Activated naive CD8-positive, alpha-beta T cell treated with anti-CD3 and anti-CD28 coated beads, Interleukin-2, amount 50 U/mL, for 24 hours (primary cell): ENCODE measurements at regions not wholly inside any gene's neighbourhood (a gene's known extent, or its start where the extent isn't known, plus 50 kb on each side); places are given as distances from the start of the nearest gene placed in this dataset.

Experiments
- ATAC-seq: fragments of 150-1000 bp; cut with Tn5 transposase; one replicate; pipeline ENCODE4 v1.10.0; 2021
- DNase-seq: peaks from one replicate; pipeline ENCODE4 v3.0.0; 2021
- H3K27ac Mint-ChIP-seq: one replicate; pipeline ENCODE4 v1.8.0; 2021; ENCODE audit warnings: mild to moderate bottlenecking, mixed read lengths
- H3K27me3 Mint-ChIP-seq: one replicate; pipeline ENCODE4 v1.8.0; 2021; ENCODE audit warnings: mixed read lengths
- H3K36me3 Mint-ChIP-seq: one replicate; pipeline ENCODE4 v1.8.0; 2021; ENCODE audit warnings: low read depth, mixed read lengths
- H3K4me1 Mint-ChIP-seq: one replicate; pipeline ENCODE4 v1.8.0; 2021; ENCODE audit warnings: mixed read lengths
- H3K4me3 Mint-ChIP-seq: one replicate; pipeline ENCODE4 v1.8.0; 2021; ENCODE audit warnings: mild to moderate bottlenecking, moderate library complexity, mixed read lengths
- H3K9me3 Mint-ChIP-seq: one replicate; pipeline ENCODE4 v1.8.0; 2021; ENCODE audit warnings: mixed read lengths

GRCh38 chr3:76377074-76377473 lies 591.7 kb upstream of the ZNF717 start:
- Mint-ChIP-seq H3K27ac (no peak overlapping the region), H3K27me3 (no peaks in the 10 kb centered on the region), H3K36me3 (no peaks in the 10 kb centered on the region), H3K4me1 (no peaks in the 10 kb centered on the region), H3K4me3 (no peak overlapping the region), H3K9me3 (peaks cover 20% of the 10 kb centered on the region)
- DNase-seq (no peak), ATAC-seq (no peak)

DNA sequence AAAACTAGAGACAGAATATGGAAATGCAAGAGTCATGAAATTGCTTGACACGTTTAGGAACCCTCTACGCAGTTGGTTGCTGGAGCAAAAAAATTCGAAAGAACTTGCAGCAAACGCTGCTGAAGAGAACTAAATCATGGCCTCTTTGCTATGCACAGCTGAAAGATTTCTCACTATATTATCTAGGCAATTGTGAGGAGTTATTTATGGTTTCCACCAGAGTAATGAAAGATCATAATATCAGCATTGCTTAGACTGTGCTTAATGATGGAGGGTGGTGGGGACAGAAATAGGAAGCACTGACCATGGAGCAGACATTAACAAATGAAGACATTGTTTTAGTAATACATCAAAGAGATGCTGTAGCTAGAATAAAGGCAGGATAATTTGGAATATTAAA lies 593.4 kb upstream of the ZNF717 start:
- Mint-ChIP-seq H3K4me1 (no peaks in the 10 kb centered on the region), H3K27ac (no peak overlapping the region), H3K36me3 (no peaks in the 10 kb centered on the region), H3K4me3 (no peak overlapping the region), H3K9me3 (peaks cover 20% of the 10 kb centered on the region), H3K27me3 (no peaks in the 10 kb centered on the region)
- no peak for ATAC-seq
- DNase-seq = no peak

- peaks cover 18% of the 10 kb centered on the region for H3K9me3 Mint-ChIP-seq
- no peaks in the 10 kb centered on the region for H3K27me3 Mint-ChIP-seq
- no peak overlapping the region for H3K4me3 Mint-ChIP-seq
- no peaks in the 10 kb centered on the region for H3K36me3 Mint-ChIP-seq
- H3K4me1 Mint-ChIP-seq = no peaks in the 10 kb centered on the region
- DNase-seq (no peak), ATAC-seq (no peak)
- no peak overlapping the region for H3K27ac Mint-ChIP-seq
Measured at GRCh38 chr3:76383781-76384180, 598.4 kb upstream of the ZNF717 start.

DNA sequence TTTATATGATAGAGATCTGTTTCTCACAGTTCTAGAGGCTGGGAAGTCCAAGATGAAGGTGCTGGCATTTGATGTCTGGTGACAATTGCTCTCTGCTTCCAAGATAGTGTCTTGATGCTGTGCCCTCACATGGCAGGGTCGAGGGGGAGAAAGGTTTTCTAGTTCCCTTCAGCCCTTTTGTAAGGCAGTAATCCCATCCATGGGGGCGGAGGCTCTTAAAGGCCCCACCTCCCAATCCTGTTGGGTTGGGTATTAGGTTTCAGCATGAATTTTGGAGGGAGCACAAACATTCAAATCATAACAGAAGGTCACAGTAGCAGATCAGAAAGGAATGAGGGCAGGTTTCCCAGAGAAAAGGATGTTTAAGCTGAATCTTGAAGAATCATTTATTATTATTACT lies 601.7 kb upstream of the ZNF717 start:
- no peak for DNase-seq
- Mint-ChIP-seq H3K9me3 (peaks cover 17% of the 10 kb centered on the region), H3K36me3 (no peaks in the 10 kb centered on the region), H3K4me3 (no peak overlapping the region), H3K27ac (no peak overlapping the region), H3K27me3 (no peaks in the 10 kb centered on the region), H3K4me1 (no peaks in the 10 kb centered on the region)
- no peak for ATAC-seq

DNA sequence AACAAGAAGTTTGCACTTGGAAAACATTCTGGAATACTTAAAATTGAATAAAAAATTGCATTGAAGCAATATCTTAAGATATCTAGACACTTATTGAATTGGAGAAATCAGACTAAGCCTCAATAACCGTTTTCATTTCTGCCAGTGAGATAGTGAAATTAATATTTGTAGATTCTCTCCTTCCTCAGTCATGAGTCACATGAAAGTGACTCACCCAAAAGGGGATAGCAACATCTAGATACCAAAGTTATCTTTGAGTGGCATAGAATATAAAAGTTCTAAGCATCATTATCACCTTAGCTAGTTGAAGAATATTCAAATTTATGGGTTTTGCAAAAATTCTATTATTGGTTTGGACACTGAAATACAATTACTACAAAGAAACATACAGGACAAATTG lies 614.8 kb upstream of the ZNF717 start:
- ATAC-seq (no peak), DNase-seq (no peak)
- Mint-ChIP-seq H3K4me1 (no peaks in the 10 kb centered on the region), H3K27me3 (no peaks in the 10 kb centered on the region), H3K4me3 (no peak overlapping the region), H3K9me3 (peaks cover 3% of the 10 kb centered on the region), H3K27ac (no peak overlapping the region), H3K36me3 (no peaks in the 10 kb centered on the region)

DNA sequence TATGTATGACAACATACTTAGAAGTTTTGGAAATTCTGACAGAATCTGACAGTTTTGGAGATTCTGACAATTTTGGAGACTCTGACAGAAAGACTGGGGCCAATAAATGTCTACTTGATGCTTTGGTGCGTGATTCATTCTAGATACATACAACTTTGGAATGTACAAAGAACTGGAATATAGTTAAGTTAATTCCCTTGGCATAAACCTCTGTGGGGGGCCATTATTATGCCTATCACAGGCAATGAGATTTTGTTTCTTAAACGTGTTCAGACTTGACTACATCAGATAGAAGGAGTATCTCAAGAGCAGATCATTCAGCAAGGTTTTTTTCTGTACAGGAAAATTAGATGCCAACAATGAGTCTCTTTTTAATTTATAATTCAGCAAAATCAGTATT lies 617.6 kb upstream of the ZNF717 start:
- Mint-ChIP-seq H3K36me3 (no peaks in the 10 kb centered on the region), H3K4me3 (no peak overlapping the region), H3K27ac (no peak overlapping the region), H3K9me3 (peaks cover 10% of the 10 kb centered on the region), H3K27me3 (no peaks in the 10 kb centered on the region), H3K4me1 (no peaks in the 10 kb centered on the region)
- DNase-seq = no peak
- no peak for ATAC-seq

DNA sequence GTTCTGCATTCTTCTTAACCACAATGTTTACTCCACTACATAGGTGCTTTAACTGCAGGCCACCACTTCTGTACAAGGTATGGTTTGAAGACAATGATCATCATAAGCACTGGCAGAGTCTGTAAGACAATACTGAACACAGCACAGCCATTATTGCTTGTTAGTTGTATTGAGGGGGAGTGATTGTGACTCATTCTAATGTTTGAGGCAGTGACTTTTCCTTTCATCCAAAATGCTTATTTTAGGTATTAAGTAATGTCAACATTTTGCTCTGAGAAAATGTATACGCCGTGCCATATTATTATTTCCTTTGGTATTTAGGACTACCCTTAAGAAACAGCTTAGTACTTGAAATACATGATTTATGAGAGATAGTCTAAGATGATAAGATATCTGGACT lies 618.2 kb upstream of the ZNF717 start:
- Mint-ChIP-seq H3K27me3 (no peaks in the 10 kb centered on the region), H3K4me1 (no peaks in the 10 kb centered on the region), H3K9me3 (peaks cover 10% of the 10 kb centered on the region), H3K4me3 (no peak overlapping the region), H3K36me3 (no peaks in the 10 kb centered on the region), H3K27ac (no peak overlapping the region)
- DNase-seq (no peak), ATAC-seq (no peak)

GRCh38 chr3:76405196-76405595 lies 619.8 kb upstream of the ZNF717 start:
- no peaks in the 10 kb centered on the region for H3K4me1 Mint-ChIP-seq
- no peaks in the 10 kb centered on the region for H3K27me3 Mint-ChIP-seq
- no peak for DNase-seq
- no peak overlapping the region for H3K4me3 Mint-ChIP-seq
- ATAC-seq = no peak
- H3K9me3 Mint-ChIP-seq = peaks cover 10% of the 10 kb centered on the region
- no peaks in the 10 kb centered on the region for H3K36me3 Mint-ChIP-seq
- no peak overlapping the region for H3K27ac Mint-ChIP-seq

- no peak for DNase-seq
- H3K36me3 Mint-ChIP-seq = no peaks in the 10 kb centered on the region
- H3K9me3 Mint-ChIP-seq = peaks cover 21% of the 10 kb centered on the region
- H3K4me1 Mint-ChIP-seq = no peaks in the 10 kb centered on the region
- no peak overlapping the region for H3K4me3 Mint-ChIP-seq
- no peaks in the 10 kb centered on the region for H3K27me3 Mint-ChIP-seq
- no peak for ATAC-seq
- no peak overlapping the region for H3K27ac Mint-ChIP-seq
Measured at GRCh38 chr3:76410762-76411281, 625.5 kb upstream of the ZNF717 start.

DNA sequence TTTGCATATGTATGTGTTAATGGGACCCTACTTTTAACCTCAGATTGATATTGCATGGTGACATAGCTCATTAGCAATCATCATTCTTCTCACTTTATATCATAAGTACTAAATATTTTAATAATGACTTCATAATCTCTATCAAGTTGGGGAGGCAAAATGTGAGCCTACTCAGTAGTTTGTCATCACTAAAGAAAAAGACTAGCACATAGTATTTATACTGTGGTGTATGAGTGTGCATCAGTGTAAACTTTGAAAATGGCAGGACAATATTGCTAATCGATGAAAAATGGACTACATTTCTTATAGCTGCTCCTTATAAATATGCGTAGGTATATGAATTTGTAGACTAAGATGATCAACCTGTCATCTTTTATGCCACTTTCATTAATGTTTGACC lies 624.5 kb upstream of the ROBO2 start:
- H3K9me3 Mint-ChIP-seq = peaks cover 14% of the 10 kb centered on the region
- ATAC-seq (no peak), DNase-seq (no peak)
- H3K27ac Mint-ChIP-seq = no peak overlapping the region
- no peaks in the 10 kb centered on the region for H3K27me3 Mint-ChIP-seq
- no peak overlapping the region for H3K4me3 Mint-ChIP-seq
- H3K36me3 Mint-ChIP-seq = no peaks in the 10 kb centered on the region
- H3K4me1 Mint-ChIP-seq = no peaks in the 10 kb centered on the region

DNA sequence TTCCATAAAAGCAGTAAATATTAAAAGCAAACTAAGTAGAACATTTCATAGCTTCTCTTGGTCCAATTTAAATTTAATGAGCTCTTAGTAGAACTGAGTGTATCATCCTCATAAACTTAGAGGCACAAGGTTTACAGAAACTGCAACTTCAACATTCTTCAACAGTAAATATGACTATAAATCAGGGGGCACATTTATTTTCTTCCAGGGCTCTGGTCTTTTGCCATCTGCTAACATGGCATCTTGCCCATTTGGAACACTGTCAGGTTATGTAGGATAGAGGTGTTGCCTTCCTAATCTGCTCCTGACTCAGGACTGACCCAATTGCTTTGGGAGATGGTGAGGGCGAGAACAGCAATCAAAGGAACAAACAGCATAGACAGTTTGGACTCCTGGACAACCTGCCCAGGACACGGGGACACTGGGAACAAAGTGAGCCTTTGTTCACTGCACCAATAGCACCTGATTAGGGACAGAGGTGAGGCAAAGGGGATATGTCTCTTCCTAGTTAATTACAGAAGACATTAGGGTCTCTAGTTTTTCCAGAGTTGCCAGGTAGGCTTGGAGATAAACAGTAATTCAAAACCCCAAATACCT lies 610.2 kb upstream of the ROBO2 start:
- no peak overlapping the region for H3K27ac Mint-ChIP-seq
- ATAC-seq (no peak), DNase-seq (no peak)
- H3K36me3 Mint-ChIP-seq = no peaks in the 10 kb centered on the region
- no peak overlapping the region for H3K4me3 Mint-ChIP-seq
- no peaks in the 10 kb centered on the region for H3K4me1 Mint-ChIP-seq
- H3K27me3 Mint-ChIP-seq = no peaks in the 10 kb centered on the region
- H3K9me3 Mint-ChIP-seq = peaks cover 15% of the 10 kb centered on the region

DNA sequence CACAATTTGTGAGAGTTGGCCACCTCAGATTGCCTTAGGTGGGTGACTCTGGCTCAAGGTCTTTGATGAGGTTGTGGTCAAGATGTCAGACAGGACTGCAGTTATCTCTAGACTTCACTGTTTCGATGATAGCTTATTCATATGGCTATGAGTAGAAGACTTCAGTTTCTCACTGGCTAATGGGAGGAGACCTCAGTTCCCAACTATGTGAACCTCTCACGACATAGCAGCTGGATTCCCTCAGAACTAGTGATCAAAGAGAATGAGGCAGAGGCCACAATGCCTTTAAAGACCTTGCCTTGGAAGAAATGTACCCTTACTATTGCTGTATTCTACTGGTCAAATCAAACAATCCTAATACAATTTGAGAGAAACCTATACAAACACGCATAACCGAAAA lies 607.5 kb upstream of the ROBO2 start:
- Mint-ChIP-seq H3K9me3 (peaks cover 5% of the 10 kb centered on the region), H3K4me3 (no peak overlapping the region), H3K27ac (no peak overlapping the region), H3K36me3 (no peaks in the 10 kb centered on the region), H3K27me3 (no peaks in the 10 kb centered on the region), H3K4me1 (no peaks in the 10 kb centered on the region)
- DNase-seq (no peak), ATAC-seq (no peak)

DNA sequence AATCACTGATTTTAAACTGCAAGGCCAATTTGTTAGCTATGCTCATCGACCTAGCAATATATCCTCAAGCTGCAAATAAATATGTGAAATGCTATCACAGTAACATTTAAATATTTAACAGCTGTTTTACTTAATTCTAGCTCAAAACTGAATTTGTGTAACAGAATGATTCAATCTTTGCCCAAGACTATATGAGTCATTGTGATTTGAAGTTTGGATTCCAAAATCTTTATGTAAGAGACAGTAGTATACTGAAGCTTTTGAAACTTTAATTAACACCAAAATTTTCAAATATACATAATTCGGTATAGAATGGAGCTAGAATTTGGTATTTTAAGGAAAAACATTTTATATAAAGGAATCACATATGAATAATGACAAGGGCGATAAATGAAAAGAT lies 603.0 kb upstream of the ROBO2 start:
- H3K4me3 Mint-ChIP-seq = no peak overlapping the region
- no peaks in the 10 kb centered on the region for H3K27me3 Mint-ChIP-seq
- H3K36me3 Mint-ChIP-seq = no peaks in the 10 kb centered on the region
- ATAC-seq (no peak), DNase-seq (no peak)
- H3K4me1 Mint-ChIP-seq = no peaks in the 10 kb centered on the region
- H3K27ac Mint-ChIP-seq = no peak overlapping the region
- H3K9me3 Mint-ChIP-seq = peaks cover 20% of the 10 kb centered on the region

DNA sequence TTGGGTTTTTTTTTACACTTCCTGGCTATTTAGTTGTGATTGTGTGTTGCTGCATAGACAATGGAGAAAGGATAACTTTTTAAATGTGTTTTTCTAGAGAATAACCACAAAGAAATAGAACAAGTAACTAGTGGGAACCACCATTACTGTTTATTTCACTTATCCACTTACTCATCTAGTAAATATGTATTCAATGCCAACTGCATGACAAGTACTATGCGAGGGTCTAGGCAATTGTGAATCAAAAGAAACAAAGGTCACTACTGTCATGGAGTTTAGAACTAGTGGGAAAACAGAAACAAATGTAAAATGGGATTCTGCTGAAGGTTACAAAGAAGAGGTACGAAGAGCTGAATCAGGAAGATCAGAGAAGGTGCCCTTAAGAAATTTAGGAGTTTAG lies 600.9 kb upstream of the ROBO2 start:
- ATAC-seq (no peak), DNase-seq (no peak)
- Mint-ChIP-seq H3K27me3 (no peaks in the 10 kb centered on the region), H3K4me3 (no peak overlapping the region), H3K36me3 (no peaks in the 10 kb centered on the region), H3K4me1 (no peaks in the 10 kb centered on the region), H3K27ac (no peak overlapping the region), H3K9me3 (peaks cover 19% of the 10 kb centered on the region)

GRCh38 chr3:76442374-76442915 lies 597.5 kb upstream of the ROBO2 start:
- Mint-ChIP-seq H3K4me3 (no peak overlapping the region), H3K36me3 (no peaks in the 10 kb centered on the region), H3K27ac (no peak overlapping the region), H3K4me1 (no peaks in the 10 kb centered on the region), H3K9me3 (peaks cover 17% of the 10 kb centered on the region), H3K27me3 (no peaks in the 10 kb centered on the region)
- ATAC-seq (no peak), DNase-seq (no peak)

DNA sequence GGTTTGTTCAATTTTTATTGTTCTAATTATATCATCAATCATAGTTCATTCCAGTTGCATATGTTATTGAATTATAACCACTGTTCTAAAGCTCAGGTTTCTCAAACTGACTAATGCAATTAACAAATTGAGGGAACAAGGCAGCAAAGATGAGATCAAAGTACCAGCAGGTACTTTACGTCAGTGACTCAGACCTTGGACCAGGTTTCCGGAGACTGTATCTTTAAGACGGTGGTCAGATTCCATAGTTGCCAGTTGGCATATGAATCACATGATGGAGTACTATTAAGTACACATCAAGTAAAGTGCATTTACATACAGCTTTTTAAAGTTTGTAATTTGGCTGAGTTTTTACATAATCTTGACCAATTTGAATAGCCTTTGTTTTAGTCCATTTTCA lies 583.6 kb upstream of the ROBO2 start:
- Mint-ChIP-seq H3K27ac (no peak overlapping the region), H3K9me3 (peaks cover 17% of the 10 kb centered on the region), H3K4me3 (no peak overlapping the region), H3K36me3 (no peaks in the 10 kb centered on the region), H3K4me1 (no peaks in the 10 kb centered on the region), H3K27me3 (no peaks in the 10 kb centered on the region)
- no peak for ATAC-seq
- DNase-seq = no peak
